ENCODE measurements at regions not wholly inside any gene's neighbourhood (a gene's known extent, or its start where the extent isn't known, plus 50 kb on each side); places are given as distances from the start of the nearest gene placed in this dataset.

DNA sequence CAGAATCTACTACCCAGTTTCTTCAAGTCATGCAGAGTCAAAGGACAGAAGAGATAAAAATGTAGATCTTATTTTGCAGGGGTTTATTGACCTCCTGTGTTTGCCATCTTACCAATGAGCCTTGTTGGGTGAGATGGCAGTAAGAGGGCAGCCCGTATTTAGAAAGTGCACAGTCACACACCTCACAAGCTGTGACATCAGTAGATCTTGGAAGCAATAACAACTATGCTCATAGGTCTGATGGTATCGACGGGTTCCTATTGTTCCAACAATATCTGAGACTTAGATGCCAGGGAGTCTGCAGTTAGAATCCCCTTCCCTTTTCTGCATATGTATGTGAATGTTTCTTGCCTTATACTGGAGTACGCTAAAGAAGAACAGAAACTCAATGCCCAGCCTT lies 189.0 kb upstream of the DYRK2 start:
- H3K9me2 ChIP-seq (replicated peaks; ENCODE audit: control insufficient read depth, low read length) = no peaks in the 10 kb centered on the region
- no peaks in the 10 kb centered on the region for H3K79me2 ChIP-seq (ENCODE audit: control insufficient read depth, low read length)
- no peaks in the 10 kb centered on the region for H3F3A ChIP-seq (ENCODE audit: control insufficient read depth, insufficient read depth)
- no peaks in the 10 kb centered on the region for H3K9me3 ChIP-seq (ENCODE audit: control insufficient read depth, insufficient read depth, low read length)
- no peaks in the 10 kb centered on the region for H4K20me1 ChIP-seq (ENCODE audit: control insufficient read depth, insufficient read depth, low read depth, low read length)
- no peak overlapping the region for H3K4me3 ChIP-seq (ENCODE audit: low read length)
- H3K4me1 ChIP-seq (ENCODE audit: control insufficient read depth, low read length) = peaks cover 15% of the 10 kb centered on the region
- H3K4me2 ChIP-seq (ENCODE audit: low read length) = no peak overlapping the region
- TF ChIP-seq EZH2phosphoT487 (IDR thresholded peaks at IDR 0.05; ENCODE audit: borderline replicate concordance, low read length) = no peak
- TF ChIP-seq, protein P1, sequence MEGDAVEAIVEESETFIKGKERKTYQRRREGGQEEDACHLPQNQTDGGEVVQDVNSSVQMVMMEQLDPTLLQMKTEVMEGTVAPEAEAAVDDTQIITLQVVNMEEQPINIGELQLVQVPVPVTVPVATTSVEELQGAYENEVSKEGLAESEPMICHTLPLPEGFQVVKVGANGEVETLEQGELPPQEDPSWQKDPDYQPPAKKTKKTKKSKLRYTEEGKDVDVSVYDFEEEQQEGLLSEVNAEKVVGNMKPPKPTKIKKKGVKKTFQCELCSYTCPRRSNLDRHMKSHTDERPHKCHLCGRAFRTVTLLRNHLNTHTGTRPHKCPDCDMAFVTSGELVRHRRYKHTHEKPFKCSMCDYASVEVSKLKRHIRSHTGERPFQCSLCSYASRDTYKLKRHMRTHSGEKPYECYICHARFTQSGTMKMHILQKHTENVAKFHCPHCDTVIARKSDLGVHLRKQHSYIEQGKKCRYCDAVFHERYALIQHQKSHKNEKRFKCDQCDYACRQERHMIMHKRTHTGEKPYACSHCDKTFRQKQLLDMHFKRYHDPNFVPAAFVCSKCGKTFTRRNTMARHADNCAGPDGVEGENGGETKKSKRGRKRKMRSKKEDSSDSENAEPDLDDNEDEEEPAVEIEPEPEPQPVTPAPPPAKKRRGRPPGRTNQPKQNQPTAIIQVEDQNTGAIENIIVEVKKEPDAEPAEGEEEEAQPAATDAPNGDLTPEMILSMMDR (IDR thresholded peaks at IDR 0.05; ENCODE audit: low read depth, low read length, poor library complexity, severe bottlenecking) = no peak
- H3K27me3 ChIP-seq (ENCODE audit: control insufficient read depth, low read length) = no peaks in the 10 kb centered on the region
- no peaks in the 10 kb centered on the region for H3K36me3 ChIP-seq (ENCODE audit: control insufficient read depth, low read length)
- H3K27ac ChIP-seq (ENCODE audit: low read depth, low read length) = no peak overlapping the region

DNA sequence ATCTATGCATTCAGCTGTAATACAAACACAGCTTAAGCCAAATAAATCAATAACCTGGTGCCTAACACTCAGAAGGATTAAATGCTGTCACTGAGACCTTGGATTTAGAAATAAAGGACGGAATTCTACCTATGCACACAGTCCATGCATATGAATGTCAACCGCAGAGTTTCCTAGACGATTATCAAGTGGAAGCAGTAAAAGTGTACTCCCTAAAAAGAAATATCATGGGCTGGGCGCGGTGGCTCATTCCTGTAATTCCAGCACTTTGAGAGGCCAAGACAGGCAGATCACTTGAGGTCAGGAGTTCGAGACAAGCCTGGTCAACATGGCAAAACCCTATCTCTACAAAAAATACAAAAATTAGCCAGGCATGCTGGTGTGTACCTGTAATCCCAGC lies 188.2 kb upstream of the DYRK2 start:
- no peaks in the 10 kb centered on the region for H3F3A ChIP-seq (ENCODE audit: control insufficient read depth, insufficient read depth)
- no peak overlapping the region for H3K4me2 ChIP-seq (ENCODE audit: low read length)
- H3K4me1 ChIP-seq (ENCODE audit: control insufficient read depth, low read length) = peaks cover 15% of the 10 kb centered on the region
- no peaks in the 10 kb centered on the region for H3K9me3 ChIP-seq (ENCODE audit: control insufficient read depth, insufficient read depth, low read length)
- H3K27me3 ChIP-seq (ENCODE audit: control insufficient read depth, low read length) = no peaks in the 10 kb centered on the region
- H3K36me3 ChIP-seq (ENCODE audit: control insufficient read depth, low read length) = no peaks in the 10 kb centered on the region
- no peaks in the 10 kb centered on the region for H3K9me2 ChIP-seq (replicated peaks; ENCODE audit: control insufficient read depth, low read length)
- H4K20me1 ChIP-seq (ENCODE audit: control insufficient read depth, insufficient read depth, low read depth, low read length) = no peaks in the 10 kb centered on the region
- H3K27ac ChIP-seq (ENCODE audit: low read depth, low read length) = no peak overlapping the region
- no peak for TF ChIP-seq EZH2phosphoT487 (IDR thresholded peaks at IDR 0.05; ENCODE audit: borderline replicate concordance, low read length)
- TF ChIP-seq, protein P1 (IDR thresholded peaks at IDR 0.05; ENCODE audit: low read depth, low read length, poor library complexity, severe bottlenecking) = no peak
- no peak overlapping the region for H3K4me3 ChIP-seq (ENCODE audit: low read length)
- no peaks in the 10 kb centered on the region for H3K79me2 ChIP-seq (ENCODE audit: control insufficient read depth, low read length)

DNA sequence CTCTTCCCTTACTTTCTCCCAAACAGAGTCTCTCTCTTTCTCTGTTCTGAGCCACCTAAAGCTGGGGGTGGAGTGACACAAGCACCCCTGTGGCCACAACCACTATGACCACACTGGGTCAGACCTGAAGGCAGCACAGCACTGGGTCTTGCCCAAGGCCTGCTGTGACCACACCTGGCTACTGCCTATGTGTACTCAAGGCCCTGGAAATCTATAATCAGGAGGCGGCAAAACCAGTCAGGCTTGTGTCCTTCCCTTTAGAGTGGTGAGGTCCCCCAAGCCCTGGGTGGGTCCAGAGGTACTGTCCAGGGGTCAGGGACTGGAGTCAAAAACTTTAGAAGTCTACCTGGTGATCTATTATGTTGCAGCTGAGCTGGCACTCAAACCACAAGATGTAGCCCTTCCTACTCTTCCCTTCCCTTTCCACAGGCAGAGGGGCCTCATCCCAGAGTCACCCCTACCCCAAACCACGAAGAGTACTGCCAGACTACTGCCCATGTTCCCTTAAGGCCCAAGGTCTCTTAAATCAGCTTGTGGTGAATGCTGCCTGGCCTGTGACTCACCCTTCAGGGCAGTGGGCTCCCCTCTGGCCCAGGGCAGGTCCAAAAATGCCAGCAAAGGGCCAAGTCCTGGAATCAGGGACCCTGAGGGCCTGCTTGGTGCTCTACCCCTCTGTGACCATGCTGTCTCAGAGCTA lies 179.8 kb upstream of the DYRK2 start:
- Histone ChIP-seq H3K27ac (ENCODE audit: low read depth, low read length) (no peak overlapping the region), H3K27me3 (ENCODE audit: control insufficient read depth, low read length) (no peaks in the 10 kb centered on the region)
- TF ChIP-seq, protein P1 (IDR thresholded peaks at IDR 0.05; ENCODE audit: low read depth, low read length, poor library complexity, severe bottlenecking) = no peak
- no peak for TF ChIP-seq EZH2phosphoT487 (IDR thresholded peaks at IDR 0.05; ENCODE audit: borderline replicate concordance, low read length)

More for the DNA sequence above, 179.8 kb upstream of the DYRK2 start:
- Histone ChIP-seq H3K4me3 (ENCODE audit: low read length) (no peak overlapping the region), H3K36me3 (ENCODE audit: control insufficient read depth, low read length) (no peaks in the 10 kb centered on the region), H4K20me1 (ENCODE audit: control insufficient read depth, insufficient read depth, low read depth, low read length) (no peaks in the 10 kb centered on the region), H3K79me2 (ENCODE audit: control insufficient read depth, low read length) (no peaks in the 10 kb centered on the region), H3K9me3 (ENCODE audit: control insufficient read depth, insufficient read depth, low read length) (no peaks in the 10 kb centered on the region), H3F3A (ENCODE audit: control insufficient read depth, insufficient read depth) (no peaks in the 10 kb centered on the region), H3K4me2 (ENCODE audit: low read length) (no peak overlapping the region), H3K4me1 (ENCODE audit: control insufficient read depth, low read length) (no peaks in the 10 kb centered on the region), H3K9me2 (replicated peaks; ENCODE audit: control insufficient read depth, low read length) (no peaks in the 10 kb centered on the region)
